ENCODE measurements at regions not wholly inside any gene's neighbourhood (a gene's known extent, or its start where the extent isn't known, plus 50 kb on each side); places are given as distances from the start of the nearest gene placed in this dataset.

DNA sequence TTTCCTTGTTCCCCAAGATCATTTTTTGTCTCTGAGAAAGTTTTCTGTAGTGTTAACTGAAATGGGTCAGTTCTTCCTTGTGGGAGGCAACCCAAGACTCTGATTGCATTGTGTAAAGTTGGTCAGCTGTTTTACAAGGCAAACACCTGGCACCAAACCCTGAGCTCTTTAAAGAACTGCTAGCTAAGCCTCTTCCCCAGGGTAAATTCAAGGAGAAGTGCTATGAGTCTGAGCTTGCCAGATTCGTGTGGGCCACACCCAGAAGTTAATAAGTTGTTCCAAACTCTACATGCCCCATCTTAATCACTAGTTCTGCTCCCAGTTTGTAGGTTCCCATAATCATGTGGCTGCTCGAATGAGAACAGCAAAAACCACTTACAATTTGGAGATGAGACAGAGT, 214.5 kb downstream of the BTG1 start:
- DNase-seq (ENCODE audit: extremely low read depth in 1 of 2, low read depth in 1 of 2), result no peak

DNA sequence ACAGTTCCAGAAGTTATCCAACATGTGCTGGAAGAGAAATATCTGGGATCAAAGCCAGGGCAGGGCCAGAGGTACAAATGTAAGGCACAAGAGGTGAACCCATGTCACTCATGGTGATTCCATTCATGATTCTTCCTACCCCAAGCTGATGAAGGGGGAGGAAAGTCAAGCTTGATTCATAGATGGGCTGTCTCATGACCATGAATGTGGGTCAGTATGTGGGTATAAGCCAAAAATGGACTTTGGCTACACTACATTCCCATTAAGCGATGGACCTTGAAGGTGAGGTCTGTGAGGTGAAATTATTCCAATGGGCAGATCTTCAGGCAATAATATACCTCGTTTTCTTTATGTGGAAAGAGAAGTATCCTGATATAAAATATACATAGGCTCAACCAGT, 217.1 kb downstream of the BTG1 start:
- no peak for DNase-seq (ENCODE audit: extremely low read depth in 1 of 2, low read depth in 1 of 2)

DNA sequence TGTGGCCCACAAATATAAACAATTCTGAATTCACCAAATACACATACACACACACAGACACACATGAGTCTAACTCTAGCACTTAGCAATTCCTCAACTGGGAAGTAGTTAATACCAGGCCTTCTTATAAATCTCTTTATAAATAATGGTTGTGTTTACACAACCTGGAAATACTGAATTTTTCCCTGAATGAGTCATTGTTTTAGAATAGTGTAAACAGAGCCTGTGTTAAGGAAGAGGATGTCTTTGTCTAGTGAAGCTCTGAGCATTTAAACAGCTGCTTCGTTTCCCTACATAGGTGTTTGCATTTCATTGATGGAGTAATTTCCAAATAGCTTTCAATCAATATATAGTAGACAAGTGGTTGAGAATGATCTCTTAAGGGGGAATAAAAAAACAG, 218.8 kb downstream of the BTG1 start:
- DNase-seq (ENCODE audit: extremely low read depth in 1 of 2, low read depth in 1 of 2), result no peak

DNA sequence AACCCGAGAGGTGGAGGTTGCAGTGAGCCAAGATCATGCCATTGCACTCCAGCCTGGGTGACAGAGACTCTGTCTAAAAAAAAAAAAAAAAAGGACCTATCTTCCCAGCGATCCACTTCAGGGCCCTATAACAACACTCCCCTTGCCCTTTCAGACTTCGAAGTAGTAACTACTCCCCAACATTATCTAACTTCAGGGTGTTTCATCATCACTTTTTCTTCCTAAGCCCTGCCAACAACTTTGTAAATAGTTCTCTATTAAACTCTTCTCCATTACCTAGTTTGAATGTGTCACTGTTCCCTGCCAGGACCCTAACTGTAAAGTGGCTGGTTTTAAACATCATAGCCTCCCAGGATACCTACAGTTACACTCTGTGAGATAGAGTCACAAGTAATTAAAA, 220.8 kb downstream of the BTG1 start:
- no peak for DNase-seq (ENCODE audit: extremely low read depth in 1 of 2, low read depth in 1 of 2)

DNA sequence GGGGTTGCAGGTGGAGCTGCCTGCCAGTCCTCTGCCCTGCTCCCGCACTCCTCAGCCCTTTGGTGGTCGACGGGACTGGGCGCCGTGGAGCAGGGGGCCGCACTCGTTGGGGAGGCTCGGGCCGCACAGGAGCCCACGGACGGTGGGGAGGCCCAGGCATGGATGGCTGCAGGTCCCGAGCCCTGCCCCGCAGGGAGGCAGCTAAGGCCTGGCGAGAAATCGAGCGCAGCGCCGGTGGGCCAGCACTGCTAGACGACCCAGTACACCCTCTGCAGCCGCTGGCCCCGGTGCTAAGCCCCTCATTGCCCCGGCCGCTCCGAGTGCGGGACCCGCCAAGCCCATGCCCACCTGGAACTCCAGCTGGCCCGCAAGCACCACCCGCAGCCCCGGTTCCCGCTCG, 221.8 kb downstream of the BTG1 start:
- no peak for DNase-seq (ENCODE audit: extremely low read depth in 1 of 2, low read depth in 1 of 2)

DNA sequence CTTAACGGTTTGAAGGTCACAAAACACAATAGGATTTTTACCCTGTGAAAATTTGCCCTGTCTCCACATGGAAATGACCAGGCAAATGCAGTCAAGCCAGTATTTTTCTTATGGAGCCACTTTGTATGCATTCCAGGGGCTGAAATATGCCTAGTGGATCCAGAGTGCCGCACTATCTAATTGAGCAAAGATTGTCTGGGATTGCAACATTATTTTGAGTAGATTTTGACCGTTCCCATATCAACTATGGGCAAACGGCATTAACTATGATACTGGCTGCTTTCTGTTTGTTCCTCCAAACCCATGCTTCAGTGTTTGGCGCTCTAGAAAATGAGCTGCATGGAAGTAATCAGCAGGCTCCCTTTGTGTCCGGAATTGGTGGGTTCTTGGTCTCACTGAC, 223.0 kb downstream of the BTG1 start:
- DNase-seq (ENCODE audit: extremely low read depth in 1 of 2, low read depth in 1 of 2), result no peak

DNA sequence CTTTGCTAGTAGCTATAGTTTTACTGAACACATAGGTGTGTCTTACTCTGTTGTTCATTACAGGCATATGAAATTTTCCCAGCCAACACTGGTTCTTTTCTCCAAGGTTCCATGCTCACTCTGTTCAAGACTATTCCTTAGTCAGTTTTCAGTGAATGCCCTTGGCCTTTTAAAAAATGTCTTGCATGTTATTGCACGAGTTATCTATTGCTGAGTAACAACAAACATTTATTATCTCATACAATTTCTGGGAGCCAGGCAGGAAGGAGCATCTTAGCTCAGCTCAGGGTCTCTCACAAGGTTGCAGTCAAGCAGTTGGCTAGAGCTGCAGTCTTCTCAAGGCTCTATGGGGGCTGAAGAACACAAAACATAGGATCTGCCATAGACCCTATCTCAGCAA, 223.5 kb downstream of the BTG1 start:
- no peak for DNase-seq (ENCODE audit: extremely low read depth in 1 of 2, low read depth in 1 of 2)

DNA sequence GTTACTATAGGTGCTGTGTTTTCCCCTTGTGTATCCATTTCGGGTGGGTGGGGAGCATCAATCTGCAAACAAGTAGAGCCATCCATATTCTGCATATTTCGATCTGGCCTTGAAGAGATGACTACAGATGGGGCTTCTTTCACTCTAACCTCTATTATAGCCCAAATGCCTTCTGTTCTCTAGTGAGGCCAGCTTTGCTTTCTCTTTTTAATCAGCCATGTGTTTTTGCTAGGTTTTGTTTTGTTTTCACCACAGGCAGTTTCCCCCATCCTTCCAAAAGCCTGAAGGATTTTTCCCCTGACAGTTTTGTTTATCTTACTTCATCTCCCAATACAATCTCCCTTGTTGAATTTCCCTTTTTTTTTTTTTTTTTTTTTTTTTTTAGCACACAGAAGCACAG, 224.1 kb downstream of the BTG1 start:
- no peak for DNase-seq (ENCODE audit: extremely low read depth in 1 of 2, low read depth in 1 of 2)

DNA sequence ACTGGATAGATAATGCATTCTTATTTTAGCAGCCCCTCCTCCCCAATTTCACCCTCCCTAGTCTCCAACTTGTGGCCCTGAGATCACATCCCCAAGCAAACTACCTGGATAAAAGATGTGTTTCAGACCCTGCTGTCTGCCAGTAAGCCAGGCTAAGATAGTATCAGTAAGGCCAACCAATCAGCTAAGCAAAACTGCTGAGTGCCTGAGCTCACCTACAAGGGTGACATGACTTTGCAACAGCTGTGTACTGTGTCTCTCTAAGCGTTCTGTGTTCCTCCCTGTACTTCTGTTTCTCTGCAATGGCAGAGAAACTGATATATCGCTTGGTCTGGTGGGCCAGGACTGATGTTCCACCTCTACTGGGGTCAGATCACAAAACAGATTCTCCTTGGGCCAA, 224.9 kb downstream of the BTG1 start:
- no peak for DNase-seq (ENCODE audit: extremely low read depth in 1 of 2, low read depth in 1 of 2)

DNA sequence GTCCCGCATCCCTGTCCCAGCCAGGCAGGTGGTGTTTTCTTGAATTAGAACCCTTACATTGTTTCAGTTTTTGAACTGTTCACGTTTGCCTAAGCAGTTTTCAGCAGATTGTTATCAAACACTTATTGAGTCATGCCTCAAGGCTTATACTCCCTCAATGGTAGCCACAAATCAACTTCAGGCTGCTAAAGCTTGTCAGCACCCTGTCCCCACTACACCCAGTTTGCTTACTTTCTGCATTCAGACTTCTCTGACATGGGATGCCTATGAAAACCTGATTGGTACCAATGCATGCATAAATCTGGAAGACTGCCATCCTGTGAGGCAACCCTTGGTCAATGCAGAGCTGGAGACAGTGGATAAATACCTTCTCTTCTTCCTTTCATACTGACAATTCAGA, 225.4 kb downstream of the BTG1 start:
- no peak for DNase-seq (ENCODE audit: extremely low read depth in 1 of 2, low read depth in 1 of 2)

DNA sequence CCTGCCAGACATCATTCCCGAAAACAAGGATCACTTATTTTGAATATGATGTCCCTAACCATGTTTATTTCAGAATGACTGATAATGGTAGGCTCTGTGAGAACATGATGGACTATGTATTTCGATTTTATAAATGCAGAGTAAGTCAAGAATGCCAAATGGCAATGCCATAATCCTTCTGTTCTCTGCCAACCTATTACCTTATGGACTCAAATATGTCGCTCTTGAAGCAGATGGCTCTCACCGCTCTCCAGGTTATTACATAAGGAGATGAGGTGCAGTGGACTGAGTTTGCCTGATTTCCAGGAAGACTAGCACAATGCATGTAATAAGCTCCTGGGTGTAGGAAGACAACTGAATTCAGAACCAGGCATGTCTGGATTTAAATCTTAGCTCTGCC, 227.2 kb downstream of the BTG1 start:
- DNase-seq (ENCODE audit: extremely low read depth in 1 of 2, low read depth in 1 of 2), result no peak

DNA sequence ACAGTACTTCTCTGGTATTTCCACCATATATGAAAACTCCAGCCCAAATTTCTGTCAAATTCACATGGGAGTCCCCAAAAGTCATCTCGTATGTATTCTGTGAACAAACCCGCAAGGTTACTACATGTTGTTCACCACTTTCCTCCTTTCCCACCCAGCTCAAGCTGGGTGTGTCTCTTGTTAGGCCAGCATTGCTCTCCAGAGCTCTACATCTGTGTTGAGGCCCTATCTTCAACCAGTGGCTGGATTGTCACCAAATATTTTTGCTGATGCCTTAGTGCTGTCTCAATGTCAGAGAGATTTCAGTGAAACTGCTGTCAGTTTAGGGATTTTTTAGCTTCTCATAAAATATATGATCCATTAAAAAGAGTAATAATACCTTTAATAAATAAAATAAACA, 230.9 kb downstream of the BTG1 start:
- no peak for DNase-seq (ENCODE audit: extremely low read depth in 1 of 2, low read depth in 1 of 2)

DNA sequence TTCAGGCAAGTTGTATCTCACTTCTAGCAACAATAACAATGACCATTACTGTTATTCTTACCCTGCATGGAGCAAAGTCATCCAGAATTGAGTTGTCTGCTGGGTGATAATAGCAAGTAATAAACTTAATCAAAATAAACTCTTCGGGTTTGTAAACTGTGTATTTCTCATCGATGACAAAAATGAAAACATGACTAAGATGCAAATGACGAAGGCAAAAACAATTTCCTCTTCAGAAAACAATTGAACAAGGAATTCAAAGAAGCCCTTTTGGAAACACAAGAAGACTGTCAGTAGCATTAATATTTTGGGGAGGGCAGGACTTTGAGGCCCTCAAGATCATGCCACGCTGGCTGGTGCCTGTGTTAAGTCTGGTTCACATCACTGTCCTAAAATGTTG, 232.0 kb downstream of the BTG1 start:
- no peak for DNase-seq (ENCODE audit: extremely low read depth in 1 of 2, low read depth in 1 of 2)

DNA sequence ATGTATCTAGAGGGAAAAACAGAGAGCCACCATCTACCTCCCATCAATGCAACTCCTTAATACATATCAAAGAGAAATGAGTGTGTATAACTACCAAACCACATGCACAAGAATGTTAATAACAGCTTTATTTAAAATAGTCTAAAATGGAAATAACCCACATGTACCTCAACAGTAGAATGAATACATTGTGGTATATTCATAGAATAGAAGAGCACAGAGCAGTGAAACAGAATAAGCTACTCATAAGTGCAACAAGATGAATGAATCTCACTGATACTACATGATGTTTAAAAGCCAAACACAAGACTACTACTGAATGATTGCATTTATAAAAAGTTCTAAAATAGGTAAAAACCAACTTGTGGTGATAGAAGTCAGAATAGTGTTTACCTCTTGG, 232.5 kb downstream of the BTG1 start:
- no peak for DNase-seq (ENCODE audit: extremely low read depth in 1 of 2, low read depth in 1 of 2)

DNA sequence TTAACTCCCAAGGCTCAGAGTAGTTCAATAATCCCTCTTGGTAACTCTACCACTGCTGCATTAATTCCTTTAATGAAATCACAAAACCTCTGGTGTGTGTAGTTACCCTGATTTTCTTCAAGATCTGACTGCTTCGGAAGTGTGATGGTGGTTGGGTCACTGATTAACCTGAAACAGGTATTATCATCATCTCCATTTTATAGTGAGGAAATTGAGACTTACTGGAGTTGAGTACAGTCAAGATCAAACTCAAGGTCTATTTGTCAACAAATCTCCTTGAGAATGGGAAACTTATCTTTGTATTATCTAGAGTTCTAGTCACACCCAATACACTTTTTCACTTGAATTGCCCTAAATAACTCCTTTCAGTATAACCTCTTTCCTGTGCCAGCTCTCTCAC, 233.5 kb downstream of the BTG1 start:
- DNase-seq (ENCODE audit: extremely low read depth in 1 of 2, low read depth in 1 of 2), result no peak

DNA sequence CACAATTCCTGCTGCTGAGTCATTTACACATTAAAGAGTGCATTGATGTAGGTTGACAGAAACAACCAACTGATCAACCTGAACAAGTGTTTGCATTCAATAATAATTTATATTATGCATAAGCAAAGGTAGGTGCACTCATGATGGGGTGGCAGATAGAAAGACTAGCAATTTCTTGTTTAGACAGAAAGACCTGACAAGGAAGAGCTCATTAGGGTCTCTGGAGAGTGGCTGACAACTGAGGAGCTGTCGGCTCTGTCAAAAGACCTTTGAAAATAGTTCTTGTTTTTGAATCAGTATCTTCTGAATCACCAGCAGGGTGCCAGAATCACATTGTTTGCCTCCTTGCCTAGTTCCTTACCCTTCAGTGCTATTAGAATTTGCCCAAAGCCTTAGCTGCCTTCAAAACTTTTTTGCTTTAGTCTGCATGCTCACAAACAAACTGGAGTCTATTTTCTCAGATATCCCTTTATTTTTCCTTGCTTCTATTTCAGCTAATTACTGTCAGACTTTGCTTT, 234.7 kb downstream of the BTG1 start:
- no peak for DNase-seq (ENCODE audit: extremely low read depth in 1 of 2, low read depth in 1 of 2)

DNA sequence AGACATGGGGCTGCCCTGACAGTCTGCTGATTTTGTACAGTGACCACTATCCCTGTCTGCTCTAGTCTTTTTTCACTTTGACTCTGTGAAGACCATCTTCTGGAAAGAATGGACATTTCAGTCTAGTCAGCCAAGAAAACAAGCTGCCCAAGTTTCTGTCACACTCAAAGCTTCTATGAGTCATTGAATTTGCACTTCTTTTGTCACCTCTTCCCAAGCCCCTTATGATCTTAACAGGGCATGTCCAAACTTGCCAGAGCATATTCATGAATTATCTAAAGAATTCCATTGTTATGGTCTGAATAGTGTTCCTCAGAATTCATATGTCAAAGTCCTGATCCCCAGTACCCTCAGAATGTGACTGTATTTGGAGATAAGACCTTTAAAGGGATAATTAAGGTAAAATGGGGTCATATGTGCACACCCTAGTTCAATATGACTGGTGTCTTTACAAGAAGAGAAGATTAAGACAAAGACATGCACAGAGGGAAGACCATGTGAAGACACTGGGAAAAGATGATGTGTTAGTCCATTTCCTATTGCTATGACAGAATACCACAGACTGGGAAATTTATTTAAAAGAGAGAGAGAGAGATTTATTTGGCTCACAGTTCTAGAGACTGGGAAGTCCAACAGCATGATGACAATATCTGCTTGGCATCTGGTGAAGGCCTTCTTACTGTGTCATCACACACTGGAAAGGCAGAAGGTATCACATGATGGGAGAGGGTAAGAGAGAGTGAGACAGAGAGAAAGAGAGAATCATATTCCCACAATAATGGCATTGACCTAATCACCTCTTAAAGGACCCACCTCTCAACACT, 242.6 kb downstream of the BTG1 start:
- DNase-seq (ENCODE audit: extremely low read depth in 1 of 2, low read depth in 1 of 2), result no peak

DNA sequence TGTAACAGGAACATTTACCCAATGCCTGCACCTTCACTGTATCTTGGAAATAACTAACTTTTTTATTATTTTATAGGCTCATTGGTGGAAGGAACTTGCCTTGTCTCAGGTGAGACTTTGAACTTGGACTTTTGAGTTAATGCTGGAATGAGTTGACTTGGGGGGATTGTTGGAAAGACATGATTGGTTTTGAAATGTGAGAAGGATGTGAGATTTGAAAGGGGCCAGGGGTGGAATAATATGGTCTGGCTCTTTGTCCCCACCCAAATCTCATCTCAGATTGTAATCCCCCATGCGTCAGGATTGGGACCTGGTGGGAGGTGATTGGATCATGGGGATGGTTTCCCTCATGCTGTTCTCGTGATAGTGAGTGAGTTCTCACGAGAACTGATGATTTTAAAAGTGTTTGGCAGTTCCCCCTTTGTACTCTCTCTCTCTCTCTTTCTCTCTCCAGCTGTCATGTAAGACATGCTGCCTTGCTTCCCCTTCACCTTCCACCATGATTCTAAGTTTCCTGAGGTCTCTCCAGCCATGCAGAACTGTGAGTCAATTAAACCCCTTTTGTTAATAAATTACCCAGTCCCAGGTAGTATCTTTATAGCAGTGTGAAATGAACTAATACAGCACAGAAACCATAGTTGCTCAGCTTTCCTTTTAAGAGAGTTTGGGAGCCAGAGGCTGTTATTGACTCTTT, 244.1 kb downstream of the BTG1 start:
- DNase-seq (ENCODE audit: extremely low read depth in 1 of 2, low read depth in 1 of 2), result no peak

DNA sequence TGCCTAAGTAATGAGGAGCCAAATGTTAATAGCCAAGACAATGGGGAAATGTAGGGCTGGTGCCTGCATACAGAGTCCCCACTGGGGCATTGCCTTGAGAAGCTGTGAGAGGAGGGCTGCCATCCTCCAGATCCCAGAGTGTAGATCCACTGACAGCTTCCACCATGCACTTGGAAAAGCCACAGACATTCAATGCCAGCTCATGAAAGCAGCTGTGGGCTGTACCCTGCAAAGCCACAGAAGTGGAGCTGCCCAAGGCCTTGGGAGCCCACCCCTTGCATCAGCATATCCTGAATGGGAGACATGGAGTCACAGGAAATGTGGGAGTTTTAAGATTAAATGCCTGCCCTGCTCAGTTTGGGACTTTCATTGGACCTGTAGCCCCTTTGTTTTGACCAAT, 244.7 kb downstream of the BTG1 start:
- DNase-seq (ENCODE audit: extremely low read depth in 1 of 2, low read depth in 1 of 2), result no peak

DNA sequence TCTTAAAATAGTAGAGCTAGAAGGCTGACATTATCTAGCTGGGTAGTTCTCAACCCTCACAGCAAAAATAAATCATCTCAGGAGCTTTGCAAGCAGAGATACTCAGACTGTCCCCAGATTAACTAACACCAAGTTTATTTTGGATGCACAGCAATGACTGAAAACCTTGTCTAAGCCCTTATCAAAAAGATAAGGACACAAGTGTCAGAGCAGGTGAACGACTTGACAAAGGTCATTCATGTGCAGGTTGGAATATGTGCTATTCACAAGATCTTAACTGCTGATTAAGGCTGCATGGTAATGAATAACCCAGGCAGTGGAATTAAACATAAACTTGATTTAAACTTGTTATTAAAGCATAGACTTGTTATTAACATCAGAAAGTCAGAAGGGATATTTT, 246.6 kb downstream of the BTG1 start:
- no peak for DNase-seq (ENCODE audit: extremely low read depth in 1 of 2, low read depth in 1 of 2)

DNA sequence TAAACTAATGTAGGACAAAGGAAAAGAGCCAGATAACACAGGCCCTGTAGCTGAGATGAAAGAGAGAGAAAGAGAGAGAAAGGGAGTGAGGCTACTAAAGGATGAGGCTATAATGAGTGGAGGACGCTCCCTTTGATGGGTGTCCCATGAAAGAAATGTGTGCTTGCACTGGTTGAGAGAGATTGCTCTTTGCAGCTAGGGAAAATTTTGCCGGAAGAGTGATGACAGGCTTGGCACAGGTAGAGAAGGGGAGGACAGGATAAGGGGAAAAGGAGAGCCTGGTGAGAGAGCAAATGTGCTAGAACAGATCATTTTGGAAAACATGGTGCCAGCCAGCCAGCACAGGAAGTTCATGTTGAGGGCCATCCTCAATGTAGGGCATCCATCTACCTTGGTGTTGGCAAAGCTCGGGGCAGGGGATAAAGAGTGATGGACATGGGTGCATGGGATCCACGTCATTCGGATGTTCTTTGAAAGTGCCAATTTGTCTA, 248.6 kb downstream of the BTG1 start:
- DNase-seq (ENCODE audit: extremely low read depth in 1 of 2, low read depth in 1 of 2), result no peak

DNA sequence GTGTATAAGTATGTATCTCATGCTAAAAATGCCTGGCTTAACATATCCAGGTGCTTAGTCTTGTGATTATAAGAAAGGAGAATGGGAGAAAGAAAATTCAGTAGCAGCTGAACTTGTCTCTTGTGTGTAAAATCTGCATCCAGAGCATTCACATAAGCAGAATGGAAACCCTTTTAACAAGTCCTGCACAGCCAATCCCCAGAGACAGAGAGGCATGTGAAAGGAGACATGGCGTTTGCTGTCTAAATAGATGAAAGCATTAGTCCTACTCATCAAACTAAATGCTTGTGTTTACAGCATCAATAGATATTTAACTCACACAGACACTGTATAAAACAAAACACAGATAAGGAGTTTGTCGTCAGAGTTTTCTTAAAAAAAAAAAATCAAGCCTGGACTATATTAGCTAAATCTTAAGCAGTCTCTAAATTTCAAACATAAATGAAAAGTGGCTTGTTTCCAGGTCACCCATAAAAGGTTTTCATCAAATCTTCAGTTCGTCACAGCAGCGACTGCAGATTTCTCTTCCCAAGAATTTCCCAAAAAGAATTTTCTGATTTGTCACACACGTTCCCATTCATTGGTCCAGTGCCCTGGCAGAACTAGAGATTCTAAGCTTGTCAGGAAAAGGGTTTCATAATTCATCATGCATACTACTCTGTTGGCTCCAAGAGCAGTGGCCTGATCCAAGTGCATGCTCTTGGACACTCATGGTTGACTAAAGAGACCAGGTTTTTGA, 249.2 kb downstream of the BTG1 start:
- no peak for DNase-seq (ENCODE audit: extremely low read depth in 1 of 2, low read depth in 1 of 2)

Data from stimulated activated CD8-positive, alpha-beta memory T cell treated with anti-CD3 and anti-CD28 coated beads, Interleukin-7, amount 100 ng/mL, for 48 hours (primary cell).